ENCODE measurements at regions not wholly inside any gene's neighbourhood (a gene's known extent, or its start where the extent isn't known, plus 50 kb on each side); places are given as distances from the start of the nearest gene placed in this dataset.
"Not testable (repeated sequence)": the region's sequence is repeated elsewhere in the genome, so short reads cannot be mapped to it uniquely, and the experiment has no call there.

- no peak for DNase-seq
These were observed 88.9 kb upstream of the RANBP3L start for GRCh38 chr5:36390640-36391039.

GRCh38 chr5:36392186-36392585 lies 90.5 kb upstream of the RANBP3L start:
- DNase-seq = peak in 1 of 14 donors; percentile 73

- DNase-seq = no peak
These were observed 91.1 kb upstream of the RANBP3L start for GRCh38 chr5:36392818-36393217.

- DNase-seq = no peak
These were observed 92.1 kb upstream of the RANBP3L start for GRCh38 chr5:36393656-36394428.

- no peak for DNase-seq
These were observed 93.6 kb upstream of the RANBP3L start for GRCh38 chr5:36395260-36395659.

- DNase-seq = not testable (repeated sequence)
These were observed 94.2 kb upstream of the RANBP3L start for GRCh38 chr5:36395947-36396346.

- no peak for DNase-seq
These were observed 94.9 kb upstream of the RANBP3L start for GRCh38 chr5:36396640-36397039.

GRCh38 chr5:36397901-36398536 lies 96.3 kb upstream of the RANBP3L start:
- DNase-seq = no peak

GRCh38 chr5:36402512-36402906 lies 100.8 kb upstream of the RANBP3L start:
- DNase-seq = no peak

- peak in 2 of 14 donors; percentile 34 to 64 for DNase-seq
These were observed 102.1 kb upstream of the RANBP3L start for GRCh38 chr5:36403632-36404311.

GRCh38 chr5:36406023-36406422 lies 104.3 kb upstream of the RANBP3L start:
- DNase-seq = no peak

- no peak for DNase-seq
These were observed 105.7 kb upstream of the RANBP3L start for GRCh38 chr5:36407396-36407795.

- DNase-seq = not testable (repeated sequence)
These were observed 108.0 kb upstream of the RANBP3L start for GRCh38 chr5:36409711-36410110.

GRCh38 chr5:36410672-36411071 lies 109.0 kb upstream of the RANBP3L start:
- DNase-seq = not testable (repeated sequence)

- DNase-seq = no peak
These were observed 113.2 kb upstream of the RANBP3L start for GRCh38 chr5:36414869-36415282.

GRCh38 chr5:36416605-36417004 lies 114.9 kb upstream of the RANBP3L start:
- no peak for DNase-seq

GRCh38 chr5:36417221-36417620 lies 115.5 kb upstream of the RANBP3L start:
- DNase-seq = no peak

GRCh38 chr5:36417668-36418067 lies 116.0 kb upstream of the RANBP3L start:
- DNase-seq = no peak

GRCh38 chr5:36418152-36418979 lies 116.7 kb upstream of the RANBP3L start:
- DNase-seq = no peak

GRCh38 chr5:36421256-36421655 lies 119.6 kb upstream of the RANBP3L start:
- no peak for DNase-seq

GRCh38 chr5:36422952-36423351 lies 121.2 kb upstream of the RANBP3L start:
- no peak for DNase-seq

- no peak for DNase-seq
These were observed 122.0 kb upstream of the RANBP3L start for GRCh38 chr5:36423578-36424307.
